ENCODE measurements at regions not wholly inside any gene's neighbourhood (a gene's known extent, or its start where the extent isn't known, plus 50 kb on each side); places are given as distances from the start of the nearest gene placed in this dataset.

DNA sequence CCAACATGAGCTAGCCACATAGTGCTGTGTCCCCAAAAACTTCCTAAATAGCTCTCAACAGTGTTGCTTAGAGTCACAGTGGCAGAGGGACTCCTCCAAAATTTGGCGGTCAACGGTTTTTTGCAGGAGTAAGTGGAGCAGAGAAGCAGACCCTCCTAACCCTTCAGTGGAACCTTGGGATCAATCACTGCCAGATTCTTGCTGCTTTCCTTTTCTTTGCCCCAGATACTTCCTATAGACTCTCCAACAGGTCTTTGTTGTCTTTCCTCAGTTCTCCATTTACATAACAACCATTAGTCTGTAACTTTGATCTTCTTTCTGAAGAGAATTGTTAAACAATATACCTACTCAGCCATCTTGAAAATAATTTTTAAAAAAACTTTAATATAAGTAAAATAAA lies 556.1 kb downstream of the BRINP3 start:
- TF ChIP-seq POLR2AphosphoS5 (IDR thresholded peaks at IDR 0.05; ENCODE audit: low read depth, low read length) (no peak), POLR2A (IDR thresholded peaks at IDR 0.05; ENCODE audit: low read depth, low read length) (no peak), TAF1 (IDR thresholded peaks at IDR 0.05; ENCODE audit: borderline replicate concordance, low read depth, low read length) (no peak)
- FAIRE-seq, result no peak
- no peak for DNase-seq (ENCODE audit: insufficient read length)

GRCh38 chr1:189927641-189928040 lies 550.0 kb downstream of the BRINP3 start:
- TF ChIP-seq TAF1 (IDR thresholded peaks at IDR 0.05; ENCODE audit: borderline replicate concordance, low read depth, low read length) (no peak), POLR2A (IDR thresholded peaks at IDR 0.05; ENCODE audit: low read depth, low read length) (no peak), POLR2AphosphoS5 (IDR thresholded peaks at IDR 0.05; ENCODE audit: low read depth, low read length) (no peak)
- no peak for DNase-seq (ENCODE audit: insufficient read length)
- no peak for FAIRE-seq

GRCh38 chr1:189929501-189930099 lies 548.1 kb downstream of the BRINP3 start:
- TF ChIP-seq POLR2AphosphoS5 (IDR thresholded peaks at IDR 0.05; ENCODE audit: low read depth, low read length) (no peak), TAF1 (IDR thresholded peaks at IDR 0.05; ENCODE audit: borderline replicate concordance, low read depth, low read length) (no peak), POLR2A (IDR thresholded peaks at IDR 0.05; ENCODE audit: low read depth, low read length) (no peak)
- FAIRE-seq (no peak), DNase-seq (ENCODE audit: insufficient read length) (no peak)

DNA sequence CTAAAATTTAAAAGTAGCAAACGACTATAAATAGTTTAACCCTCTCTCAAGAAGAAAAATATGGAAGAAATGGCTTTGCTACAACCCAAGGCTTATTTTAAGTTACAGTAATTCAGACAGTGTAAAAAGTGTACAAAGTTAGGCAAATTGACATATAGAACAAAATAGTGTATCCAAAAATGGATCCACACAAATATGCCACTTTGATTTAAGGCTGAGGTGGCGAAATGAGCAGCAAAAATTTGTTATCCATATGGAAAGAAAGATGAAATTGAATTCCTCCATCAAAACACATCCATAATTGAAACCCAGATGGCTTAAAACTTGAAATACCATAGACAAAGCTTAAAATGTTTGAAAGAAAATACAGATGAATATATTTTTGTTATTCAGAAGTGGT lies 540.8 kb downstream of the BRINP3 start:
- TF ChIP-seq TAF1 (IDR thresholded peaks at IDR 0.05; ENCODE audit: borderline replicate concordance, low read depth, low read length) (no peak), POLR2AphosphoS5 (IDR thresholded peaks at IDR 0.05; ENCODE audit: low read depth, low read length) (no peak), POLR2A (IDR thresholded peaks at IDR 0.05; ENCODE audit: low read depth, low read length) (no peak)
- no peak for FAIRE-seq
- no peak for DNase-seq (ENCODE audit: insufficient read length)

GRCh38 chr1:189939967-189940366 lies 537.7 kb downstream of the BRINP3 start:
- no peak for DNase-seq (ENCODE audit: insufficient read length)

GRCh38 chr1:189941922-189942321 lies 535.7 kb downstream of the BRINP3 start:
- FAIRE-seq, result no peak
- DNase-seq (ENCODE audit: insufficient read length), result no peak
- no peak for TF ChIP-seq TAF1 (IDR thresholded peaks at IDR 0.05; ENCODE audit: borderline replicate concordance, low read depth, low read length)
- TF ChIP-seq POLR2AphosphoS5 (IDR thresholded peaks at IDR 0.05; ENCODE audit: low read depth, low read length), result no peak
- no peak for TF ChIP-seq POLR2A (IDR thresholded peaks at IDR 0.05; ENCODE audit: low read depth, low read length)

More at GRCh38 chr1:189939967-189940366, 537.7 kb downstream of the BRINP3 start:
- FAIRE-seq, result no peak
- TF ChIP-seq POLR2A (IDR thresholded peaks at IDR 0.05; ENCODE audit: low read depth, low read length) (no peak), TAF1 (IDR thresholded peaks at IDR 0.05; ENCODE audit: borderline replicate concordance, low read depth, low read length) (no peak), POLR2AphosphoS5 (IDR thresholded peaks at IDR 0.05; ENCODE audit: low read depth, low read length) (no peak)

- no peak for DNase-seq (ENCODE audit: insufficient read length)
- no peak for TF ChIP-seq POLR2AphosphoS5 (IDR thresholded peaks at IDR 0.05; ENCODE audit: low read depth, low read length)
- TF ChIP-seq TAF1 (IDR thresholded peaks at IDR 0.05; ENCODE audit: borderline replicate concordance, low read depth, low read length), result no peak
- no peak for TF ChIP-seq POLR2A (IDR thresholded peaks at IDR 0.05; ENCODE audit: low read depth, low read length)
- no peak for FAIRE-seq
Observed at GRCh38 chr1:189958756-189959155, 518.9 kb downstream of the BRINP3 start.

GRCh38 chr1:189960769-189961168 lies 516.9 kb downstream of the BRINP3 start:
- TF ChIP-seq POLR2A (IDR thresholded peaks at IDR 0.05; ENCODE audit: low read depth, low read length) (no peak), TAF1 (IDR thresholded peaks at IDR 0.05; ENCODE audit: borderline replicate concordance, low read depth, low read length) (no peak), POLR2AphosphoS5 (IDR thresholded peaks at IDR 0.05; ENCODE audit: low read depth, low read length) (no peak)
- DNase-seq (ENCODE audit: insufficient read length), result no peak
- no peak for FAIRE-seq

- TF ChIP-seq POLR2AphosphoS5 (IDR thresholded peaks at IDR 0.05; ENCODE audit: low read depth, low read length), result no peak
- TF ChIP-seq TAF1 (IDR thresholded peaks at IDR 0.05; ENCODE audit: borderline replicate concordance, low read depth, low read length), result no peak
- DNase-seq (ENCODE audit: insufficient read length) (no peak), FAIRE-seq (no peak)
Observed at GRCh38 chr1:189962181-189962580, 515.5 kb downstream of the BRINP3 start.

DNA sequence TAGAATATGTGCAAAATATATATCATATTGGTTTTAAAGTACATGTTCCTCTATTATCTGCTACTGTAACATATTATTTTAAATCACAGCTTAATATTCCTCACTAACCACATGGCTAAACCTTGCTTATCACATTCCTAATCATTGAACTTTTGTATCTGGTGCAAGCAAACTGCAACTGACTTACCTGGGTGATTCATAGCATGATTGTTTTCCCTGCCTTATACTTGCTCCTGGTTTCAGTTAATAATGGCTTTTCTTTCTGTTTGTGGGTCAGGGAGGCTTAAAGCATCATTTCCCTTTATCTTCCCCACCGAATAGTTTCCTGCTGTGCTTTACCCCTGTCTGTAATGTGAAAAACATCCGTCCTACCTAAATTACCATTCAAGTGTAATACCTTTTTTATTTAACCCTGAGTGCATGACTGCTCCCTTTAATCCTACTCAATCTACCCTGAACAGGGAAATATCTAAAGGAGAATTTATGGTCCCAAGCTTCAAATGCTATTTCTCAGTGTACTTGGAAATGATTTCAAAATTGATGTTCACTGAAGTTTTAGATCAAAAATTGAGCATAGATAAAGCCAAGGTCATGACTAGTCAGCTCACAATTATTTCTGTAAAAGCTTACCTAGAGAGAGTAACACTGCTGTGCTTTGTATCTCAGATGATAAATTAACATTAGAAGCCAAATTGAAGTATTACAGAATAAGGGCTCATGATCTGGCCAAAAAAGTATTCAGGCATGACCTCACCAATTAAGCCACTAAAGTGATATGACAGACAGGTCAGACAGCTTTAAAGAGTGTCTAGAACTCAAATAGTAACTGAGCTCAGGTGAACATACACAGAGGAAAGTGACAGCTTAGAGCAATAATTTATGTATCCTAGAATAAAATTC lies 507.1 kb downstream of the BRINP3 start:
- TF ChIP-seq TAF1 (IDR thresholded peaks at IDR 0.05; ENCODE audit: borderline replicate concordance, low read depth, low read length), result no peak
- TF ChIP-seq POLR2A (IDR thresholded peaks at IDR 0.05; ENCODE audit: low read depth, low read length), result no peak
- TF ChIP-seq POLR2AphosphoS5 (IDR thresholded peaks at IDR 0.05; ENCODE audit: low read depth, low read length), result no peak
- DNase-seq (ENCODE audit: insufficient read length), result no peak
- no peak for FAIRE-seq

DNA sequence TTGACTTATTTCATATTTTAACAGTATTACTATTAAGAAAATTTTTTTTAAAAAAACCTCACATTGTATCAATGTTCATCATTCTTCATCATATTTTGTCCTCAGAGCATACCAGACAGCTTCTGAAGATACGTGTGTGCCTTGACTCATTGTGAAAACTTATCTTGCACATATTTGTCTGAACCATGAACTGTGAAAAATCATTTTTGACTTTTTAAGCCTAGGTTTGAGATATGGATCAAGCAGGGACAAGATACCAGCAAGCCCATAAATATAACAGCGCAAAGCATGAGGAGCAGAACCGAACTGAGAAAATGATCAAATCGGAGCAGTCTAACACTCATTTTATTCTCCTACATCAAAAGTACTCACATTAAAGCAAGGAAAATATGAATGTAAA lies 506.0 kb downstream of the BRINP3 start:
- TF ChIP-seq POLR2AphosphoS5 (IDR thresholded peaks at IDR 0.05; ENCODE audit: low read depth, low read length) (no peak), POLR2A (IDR thresholded peaks at IDR 0.05; ENCODE audit: low read depth, low read length) (no peak), TAF1 (IDR thresholded peaks at IDR 0.05; ENCODE audit: borderline replicate concordance, low read depth, low read length) (no peak)
- FAIRE-seq (no peak), DNase-seq (ENCODE audit: insufficient read length) (no peak)

GRCh38 chr1:189977184-189977583 lies 500.5 kb downstream of the BRINP3 start:
- DNase-seq (ENCODE audit: insufficient read length) (no peak), FAIRE-seq (no peak)
- TF ChIP-seq TAF1 (IDR thresholded peaks at IDR 0.05; ENCODE audit: borderline replicate concordance, low read depth, low read length) (no peak), POLR2AphosphoS5 (IDR thresholded peaks at IDR 0.05; ENCODE audit: low read depth, low read length) (no peak), POLR2A (IDR thresholded peaks at IDR 0.05; ENCODE audit: low read depth, low read length) (no peak)

Measured in GM12892 (cell line).